ENCODE measurements at regions not wholly inside any gene's neighbourhood (a gene's known extent, or its start where the extent isn't known, plus 50 kb on each side); places are given as distances from the start of the nearest gene placed in this dataset.

DNA sequence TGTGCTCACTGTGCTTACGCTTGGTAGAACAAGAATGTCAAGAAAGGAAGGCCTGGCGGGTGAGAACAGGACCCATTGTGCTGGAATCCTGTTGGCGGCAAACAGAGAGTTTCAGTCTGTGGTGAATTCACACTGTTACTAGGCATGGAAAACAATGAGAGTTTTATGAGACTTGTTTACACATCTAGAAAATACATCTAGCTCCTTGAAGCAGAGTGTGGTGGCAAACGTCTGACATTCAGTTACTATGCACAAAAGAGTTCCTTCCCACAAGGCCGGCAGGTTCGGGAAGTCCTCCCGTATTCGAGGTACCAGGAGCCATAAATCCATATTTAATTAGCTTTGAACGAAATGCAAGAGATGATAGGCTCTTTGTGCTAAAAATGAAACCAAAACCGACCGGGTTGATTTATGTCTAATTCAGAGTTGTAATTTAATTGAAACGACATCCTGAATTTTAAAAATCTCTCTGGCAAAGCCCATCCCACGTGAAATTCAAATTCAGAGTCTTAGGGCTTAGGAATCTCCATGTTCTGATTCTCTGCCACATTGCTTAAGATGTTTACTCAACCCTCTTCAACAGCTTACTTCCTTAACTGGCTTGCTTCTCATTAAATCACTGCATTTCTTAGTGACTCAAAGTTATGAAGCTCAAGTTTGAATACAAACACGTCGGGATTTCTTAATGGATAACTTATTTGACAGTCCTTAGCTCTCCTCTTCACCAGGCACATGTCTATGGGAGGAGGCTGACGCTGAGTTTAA, 299.9 kb upstream of the PITRM1 start:
- no peak for DNase-seq (ENCODE audit: extremely low read depth, low read depth)

DNA sequence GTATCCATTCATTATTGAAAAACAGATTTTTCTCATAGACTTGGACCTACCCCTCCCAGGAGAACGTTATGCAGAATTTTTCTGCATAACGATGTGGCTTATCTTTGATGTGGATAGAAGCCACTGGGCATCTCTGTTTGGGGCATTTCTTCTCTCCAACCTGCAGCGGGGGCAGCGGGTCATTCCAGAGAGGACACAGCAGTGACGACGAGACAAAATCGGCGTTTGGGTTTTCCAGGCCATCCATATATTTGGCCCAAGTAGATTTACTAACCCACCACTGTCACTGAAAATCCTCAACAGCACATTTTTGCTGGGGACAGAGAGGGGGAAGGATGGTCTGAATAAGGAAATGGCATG, 299.3 kb upstream of the PITRM1 start:
- no peak for DNase-seq (ENCODE audit: extremely low read depth, low read depth)

GRCh38 chr10:3471472-3471871, 298.9 kb upstream of the PITRM1 start:
- no peak for DNase-seq (ENCODE audit: extremely low read depth, low read depth)

DNA sequence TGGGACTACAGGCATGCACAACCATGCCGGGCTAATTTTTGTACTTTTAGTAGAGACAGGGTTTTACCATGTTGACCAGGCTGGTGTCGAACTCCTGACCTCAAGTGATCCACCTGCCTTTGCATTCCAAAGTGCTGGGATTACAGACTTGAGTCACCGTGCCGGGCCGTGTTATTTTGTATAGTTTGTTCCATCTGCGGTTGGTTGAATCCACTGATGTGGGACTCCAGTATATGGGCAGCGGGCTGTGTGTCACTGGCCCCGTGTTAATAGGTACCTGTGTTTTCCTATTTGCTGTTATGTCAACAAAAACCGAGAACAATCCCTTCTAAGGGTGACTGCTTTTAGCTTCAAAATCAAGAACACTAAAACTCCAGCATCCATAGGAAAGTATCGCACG, 297.6 kb upstream of the PITRM1 start:
- no peak for DNase-seq (ENCODE audit: extremely low read depth, low read depth)

DNA sequence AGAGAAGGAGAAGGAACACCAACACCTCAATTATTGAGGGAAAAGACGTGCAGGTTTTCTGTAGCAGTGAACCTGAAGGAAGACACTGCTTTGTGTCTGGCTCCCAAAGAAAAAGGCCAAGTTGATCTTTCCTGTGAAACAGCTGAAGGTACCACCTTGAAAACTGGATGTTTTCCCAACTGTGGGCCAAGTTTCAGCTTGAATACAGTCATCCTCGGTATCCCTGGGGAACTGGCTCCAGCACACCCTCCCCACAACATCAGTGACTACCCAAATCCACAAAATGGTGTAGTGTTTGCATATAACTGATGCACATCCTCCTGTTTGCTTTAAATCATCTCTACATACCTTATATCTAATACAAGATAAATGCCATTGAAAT, 297.0 kb upstream of the PITRM1 start:
- DNase-seq (ENCODE audit: extremely low read depth, low read depth): no peak

DNA sequence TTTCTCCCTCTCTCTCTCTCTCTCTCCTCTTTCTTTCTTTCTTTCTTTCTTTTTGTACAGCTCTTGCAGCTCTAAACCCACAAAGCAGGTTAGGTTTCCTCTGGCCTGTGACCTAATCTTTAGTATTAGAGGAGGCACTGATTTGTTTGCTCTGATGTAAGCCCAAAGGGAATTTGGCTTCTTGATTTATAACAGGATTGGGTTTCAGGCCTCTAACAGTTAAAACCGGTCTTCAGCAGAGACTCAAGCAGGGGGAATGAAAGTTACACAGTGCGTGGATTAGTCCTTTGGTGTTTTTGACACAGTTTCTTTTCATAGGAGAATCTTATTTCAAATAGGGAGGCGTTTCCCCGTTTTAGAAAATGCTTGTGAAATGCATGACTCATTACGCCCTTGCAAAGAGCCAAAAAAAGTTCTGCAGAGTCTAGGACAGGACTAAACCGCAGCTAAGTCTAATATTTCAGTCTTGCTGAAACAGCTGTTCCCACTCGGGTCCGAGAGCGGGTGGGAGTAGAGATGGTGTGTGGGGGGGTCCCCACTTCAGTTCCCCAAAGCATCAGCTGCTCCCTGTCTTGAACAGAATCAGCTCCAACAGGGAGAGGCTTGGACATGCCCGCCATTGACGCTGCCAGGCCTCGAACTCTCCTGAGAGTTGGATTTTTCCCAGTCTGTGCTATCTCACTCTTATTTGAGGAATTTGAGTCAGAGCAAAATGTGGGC, 296.5 kb upstream of the PITRM1 start:
- peak; percentile 78 for DNase-seq (ENCODE audit: extremely low read depth, low read depth)

DNA sequence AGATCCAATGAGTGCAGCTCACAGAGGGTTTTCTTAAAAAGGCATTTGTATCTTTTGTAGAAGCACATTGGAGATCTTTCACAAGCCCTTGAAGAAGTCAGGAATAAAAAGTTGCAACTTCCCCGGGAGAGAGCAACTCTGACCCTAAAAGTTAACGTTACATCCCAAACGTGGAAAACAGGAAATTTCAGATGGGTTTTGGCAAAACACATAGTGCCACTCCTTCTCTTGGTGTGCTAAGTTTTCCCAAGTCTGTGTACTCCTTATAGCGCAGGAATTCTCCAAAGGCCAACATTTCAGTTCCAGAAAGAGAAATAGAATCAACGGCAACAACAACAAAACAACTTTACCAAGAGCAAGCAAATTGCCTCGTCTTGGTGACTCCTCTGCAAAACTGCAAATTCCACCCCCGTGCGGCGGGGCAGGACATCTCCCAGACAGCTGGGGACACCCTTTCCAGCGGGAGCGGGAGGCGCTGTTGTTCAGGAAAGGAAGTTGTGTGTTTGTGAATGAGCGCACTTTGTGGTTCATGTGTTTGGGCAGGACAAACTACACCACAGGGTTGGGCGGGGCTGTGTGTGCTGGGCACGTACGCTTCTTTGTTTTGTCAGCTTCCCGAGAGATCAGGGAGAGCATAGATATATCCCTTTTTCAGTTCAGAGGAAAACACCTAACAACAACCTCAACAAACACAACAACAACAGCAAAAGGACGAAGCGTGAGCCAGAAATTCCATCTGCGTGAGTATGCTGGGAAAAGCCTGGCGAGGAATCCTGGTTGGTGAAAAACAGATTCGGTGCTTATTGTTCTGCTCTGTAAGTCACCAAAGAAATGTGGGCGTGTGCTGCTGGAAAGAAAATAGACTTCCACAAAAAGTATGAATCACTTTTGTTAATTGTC, 294.7 kb upstream of the PITRM1 start:
- peak; percentile 72 for DNase-seq (ENCODE audit: extremely low read depth, low read depth)

- DNase-seq (ENCODE audit: extremely low read depth, low read depth): no peak
Observed at GRCh38 chr10:3465406-3465891, 292.9 kb upstream of the PITRM1 start.

GRCh38 chr10:3464760-3465405, 292.3 kb upstream of the PITRM1 start:
- DNase-seq (ENCODE audit: extremely low read depth, low read depth): no peak

GRCh38 chr10:3460420-3461128, 288.0 kb upstream of the PITRM1 start:
- no peak for DNase-seq (ENCODE audit: extremely low read depth, low read depth)

DNA sequence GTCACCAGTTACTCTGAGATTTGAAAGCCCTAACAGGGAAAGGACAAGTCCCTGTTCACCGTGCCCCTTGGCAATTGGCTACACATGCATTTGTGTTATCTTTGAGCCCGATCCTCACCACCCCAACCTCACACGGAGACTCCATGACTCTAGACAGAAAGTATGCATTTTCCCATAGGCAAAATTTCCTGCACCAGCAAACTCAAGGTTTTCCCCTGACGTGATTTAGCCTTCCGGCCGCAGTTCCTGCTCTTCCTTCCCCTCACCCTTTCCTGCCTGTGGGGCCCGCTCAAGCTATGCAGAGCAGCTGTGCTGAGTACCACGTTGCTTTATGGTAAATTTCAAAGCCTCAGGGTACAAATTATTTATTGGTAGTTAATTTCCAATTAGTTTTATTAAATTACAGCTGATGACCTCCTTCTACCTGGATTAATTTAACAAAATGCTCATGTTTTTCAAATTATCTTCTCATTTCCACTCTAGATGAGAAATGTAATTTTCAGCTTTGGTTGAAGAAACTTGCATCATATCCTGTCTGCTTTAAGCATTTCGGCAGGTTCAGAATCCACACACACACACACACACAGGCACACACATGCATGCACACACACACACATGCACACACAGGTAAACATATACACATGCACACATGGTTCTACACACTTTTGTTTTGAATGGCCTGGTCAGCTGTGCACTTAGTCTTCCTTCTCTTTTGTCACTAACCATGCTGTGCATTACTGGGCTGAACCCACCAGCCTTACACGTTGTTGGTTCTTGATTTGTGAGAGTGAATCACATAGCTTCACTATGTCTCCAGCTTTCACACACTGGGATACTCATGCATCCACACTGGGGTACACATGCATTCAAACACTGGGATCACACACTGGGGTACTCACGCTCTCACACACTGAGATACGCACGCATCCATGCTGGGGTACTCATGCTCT, 283.1 kb upstream of the PITRM1 start:
- no peak for DNase-seq (ENCODE audit: extremely low read depth, low read depth)

DNA sequence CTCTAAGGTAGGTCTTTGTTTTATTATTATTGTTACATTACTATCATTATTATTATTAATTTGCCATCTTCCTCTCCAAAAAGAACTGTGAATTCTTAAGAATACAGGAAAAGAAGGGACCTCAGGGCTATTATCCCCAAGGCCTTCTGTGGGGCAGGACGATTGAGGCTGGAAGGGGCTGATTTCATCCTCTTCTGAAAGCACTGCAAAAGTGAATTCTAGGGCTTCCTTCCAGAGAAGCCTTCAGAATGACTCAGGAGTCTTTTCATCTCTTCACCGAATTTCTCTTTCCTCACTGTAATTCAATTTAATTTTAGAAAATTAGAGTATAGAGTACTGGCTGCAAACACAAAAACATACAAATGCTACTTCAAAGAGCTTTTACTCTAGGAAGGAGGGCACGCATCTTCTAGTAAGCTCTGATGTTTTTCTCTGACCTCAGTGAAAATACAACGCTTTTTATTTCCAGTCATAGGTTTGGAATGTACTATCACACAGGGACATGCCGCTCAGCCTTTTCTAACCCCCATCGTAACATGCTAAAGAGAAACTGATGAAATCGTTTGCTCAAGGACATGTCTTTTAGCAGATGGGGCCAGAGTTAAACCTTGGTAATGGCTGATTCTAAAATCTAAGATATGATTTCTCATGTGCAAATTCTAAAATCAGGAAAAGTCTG, 280.2 kb upstream of the PITRM1 start:
- no peak for DNase-seq (ENCODE audit: extremely low read depth, low read depth)

GRCh38 chr10:3452173-3452626, 279.6 kb upstream of the PITRM1 start:
- no peak for DNase-seq (ENCODE audit: extremely low read depth, low read depth)

- DNase-seq (ENCODE audit: extremely low read depth, low read depth): no peak
Observed at GRCh38 chr10:3451516-3452172, 279.1 kb upstream of the PITRM1 start.

- DNase-seq (ENCODE audit: extremely low read depth, low read depth): no peak
Observed at GRCh38 chr10:3446221-3446620, 273.6 kb upstream of the PITRM1 start.

DNA sequence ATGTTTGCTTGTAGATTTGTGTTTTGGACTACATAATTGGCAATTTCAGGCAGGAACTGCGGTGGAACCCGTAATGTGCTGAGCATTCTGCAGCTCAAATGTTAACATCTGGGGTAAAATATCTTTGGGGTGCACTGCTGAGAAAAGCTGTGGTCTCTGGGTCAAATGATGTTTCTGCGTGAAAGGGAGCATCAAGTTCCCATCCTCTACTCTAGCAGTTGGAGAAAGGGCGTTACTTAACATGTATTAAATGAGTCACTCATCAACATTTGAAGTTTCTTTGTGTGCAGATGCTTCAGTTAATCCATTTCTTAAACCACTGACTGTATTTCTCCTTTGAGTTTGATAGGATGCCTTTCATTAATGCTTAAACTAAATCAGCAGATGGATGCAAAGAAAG, 273.1 kb upstream of the PITRM1 start:
- DNase-seq (ENCODE audit: extremely low read depth, low read depth): no peak

DNA sequence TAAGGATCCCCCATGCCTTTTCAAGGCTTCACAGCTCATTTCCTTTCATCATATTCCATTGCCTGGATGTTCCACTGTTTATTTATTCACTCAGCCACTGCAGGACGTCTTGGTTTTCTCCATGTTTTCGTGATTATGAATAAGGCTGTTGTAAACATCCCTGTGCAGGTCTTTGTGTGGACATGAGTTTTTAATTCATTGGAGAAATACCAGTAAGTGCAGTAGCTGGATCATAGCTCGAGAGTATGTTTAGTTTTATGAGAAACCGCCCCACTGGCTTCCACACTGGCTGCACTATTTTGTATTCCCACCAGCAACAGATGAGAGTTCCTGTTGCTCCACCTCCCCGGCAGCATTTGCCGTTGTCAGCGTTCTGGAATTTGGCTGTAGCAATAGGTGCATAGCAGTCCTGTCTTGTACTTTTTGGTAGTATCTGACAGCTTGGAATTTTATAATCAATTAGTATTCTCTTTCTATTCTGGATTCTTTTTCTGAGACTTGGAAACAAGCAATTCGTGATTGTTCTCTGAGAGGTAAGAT, 269.9 kb upstream of the PITRM1 start:
- no peak for DNase-seq (ENCODE audit: extremely low read depth, low read depth)

DNA sequence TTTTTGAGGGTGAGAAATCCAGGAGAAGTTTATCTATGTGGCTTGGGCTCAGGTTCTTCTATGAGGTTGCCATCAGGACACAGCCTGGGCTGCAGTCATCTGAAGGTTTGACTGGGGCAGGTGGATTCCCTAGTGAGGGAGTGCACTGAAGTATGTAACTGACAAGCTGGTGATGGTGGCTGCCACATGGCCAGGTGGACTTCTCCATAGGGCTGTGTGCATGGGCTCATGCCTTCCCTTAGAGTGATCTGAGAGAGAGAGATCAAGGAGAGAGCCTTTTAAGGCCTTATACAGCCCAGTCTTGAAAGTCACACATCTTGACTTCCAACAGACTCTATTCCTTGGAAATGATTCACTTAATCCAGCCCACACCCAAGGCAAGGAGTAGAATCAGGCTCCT, 266.6 kb upstream of the PITRM1 start:
- no peak for DNase-seq (ENCODE audit: extremely low read depth, low read depth)
